ENCODE measurements at regions not wholly inside any gene's neighbourhood (a gene's known extent, or its start where the extent isn't known, plus 50 kb on each side); places are given as distances from the start of the nearest gene placed in this dataset.

GRCh38 chr17:12296209-12296625, 275.5 kb downstream of the MAP2K4 start:
- no peaks in the 10 kb centered on the region for H3K27me3 ChIP-seq (replicated peaks; ENCODE audit: control insufficient read depth, insufficient read depth, low read length)
- H3K4me1 ChIP-seq (ENCODE audit: control insufficient read depth, insufficient read depth, low read length): no peaks in the 10 kb centered on the region
- no peak overlapping the region for H3K9ac ChIP-seq (ENCODE audit: low read length)
- H3K36me3 ChIP-seq (ENCODE audit: control insufficient read depth, insufficient read depth, low read length, severe bottlenecking): no peaks in the 10 kb centered on the region
- H3K9me3 ChIP-seq (ENCODE audit: control insufficient read depth, low read length): no peaks in the 10 kb centered on the region
- no peak overlapping the region for H3K4me3 ChIP-seq (ENCODE audit: low read length)
- peak; percentile 67 for DNase-seq (ENCODE audit: low read depth)

GRCh38 chr17:12301551-12301950, 280.9 kb downstream of the MAP2K4 start:
- DNase-seq (ENCODE audit: low read depth): no peak
- Histone ChIP-seq H3K27me3 (replicated peaks; ENCODE audit: control insufficient read depth, insufficient read depth, low read length) (no peaks in the 10 kb centered on the region), H3K4me1 (ENCODE audit: control insufficient read depth, insufficient read depth, low read length) (no peaks in the 10 kb centered on the region), H3K36me3 (ENCODE audit: control insufficient read depth, insufficient read depth, low read length, severe bottlenecking) (no peaks in the 10 kb centered on the region), H3K9ac (ENCODE audit: low read length) (no peak overlapping the region), H3K9me3 (ENCODE audit: control insufficient read depth, low read length) (peaks cover 3% of the 10 kb centered on the region), H3K4me3 (ENCODE audit: low read length) (no peak overlapping the region)

GRCh38 chr17:12302711-12303110, 282.0 kb downstream of the MAP2K4 start:
- Histone ChIP-seq H3K27me3 (replicated peaks; ENCODE audit: control insufficient read depth, insufficient read depth, low read length) (no peaks in the 10 kb centered on the region), H3K9me3 (ENCODE audit: control insufficient read depth, low read length) (peaks cover 3% of the 10 kb centered on the region), H3K4me3 (ENCODE audit: low read length) (no peak overlapping the region), H3K4me1 (ENCODE audit: control insufficient read depth, insufficient read depth, low read length) (no peaks in the 10 kb centered on the region), H3K36me3 (ENCODE audit: control insufficient read depth, insufficient read depth, low read length, severe bottlenecking) (no peaks in the 10 kb centered on the region), H3K9ac (ENCODE audit: low read length) (no peak overlapping the region)
- peak; percentile 4 for DNase-seq (ENCODE audit: low read depth)

- Histone ChIP-seq H3K36me3 (ENCODE audit: control insufficient read depth, insufficient read depth, low read length, severe bottlenecking) (no peaks in the 10 kb centered on the region), H3K4me3 (ENCODE audit: low read length) (no peak overlapping the region), H3K9ac (ENCODE audit: low read length) (no peak overlapping the region), H3K9me3 (ENCODE audit: control insufficient read depth, low read length) (peaks cover 21% of the 10 kb centered on the region), H3K4me1 (ENCODE audit: control insufficient read depth, insufficient read depth, low read length) (no peaks in the 10 kb centered on the region), H3K27me3 (replicated peaks; ENCODE audit: control insufficient read depth, insufficient read depth, low read length) (no peaks in the 10 kb centered on the region)
- no peak for DNase-seq (ENCODE audit: low read depth)
Observed at GRCh38 chr17:12310811-12311210, 290.1 kb downstream of the MAP2K4 start.

GRCh38 chr17:12312692-12313091, 292.0 kb downstream of the MAP2K4 start:
- Histone ChIP-seq H3K9me3 (ENCODE audit: control insufficient read depth, low read length) (peaks cover 21% of the 10 kb centered on the region), H3K27me3 (replicated peaks; ENCODE audit: control insufficient read depth, insufficient read depth, low read length) (no peaks in the 10 kb centered on the region), H3K9ac (ENCODE audit: low read length) (no peak overlapping the region), H3K36me3 (ENCODE audit: control insufficient read depth, insufficient read depth, low read length, severe bottlenecking) (no peaks in the 10 kb centered on the region), H3K4me1 (ENCODE audit: control insufficient read depth, insufficient read depth, low read length) (no peaks in the 10 kb centered on the region), H3K4me3 (ENCODE audit: low read length) (no peak overlapping the region)
- DNase-seq (ENCODE audit: low read depth): no peak

- Histone ChIP-seq H3K4me1 (ENCODE audit: control insufficient read depth, insufficient read depth, low read length) (peaks cover 4% of the 10 kb centered on the region), H3K9me3 (ENCODE audit: control insufficient read depth, low read length) (peaks cover 21% of the 10 kb centered on the region), H3K27me3 (replicated peaks; ENCODE audit: control insufficient read depth, insufficient read depth, low read length) (no peaks in the 10 kb centered on the region), H3K36me3 (ENCODE audit: control insufficient read depth, insufficient read depth, low read length, severe bottlenecking) (no peaks in the 10 kb centered on the region), H3K4me3 (ENCODE audit: low read length) (no peak overlapping the region), H3K9ac (ENCODE audit: low read length) (no peak overlapping the region)
- no peak for DNase-seq (ENCODE audit: low read depth)
Observed at GRCh38 chr17:12313786-12314185, 293.1 kb downstream of the MAP2K4 start.

- no peaks in the 10 kb centered on the region for H3K27me3 ChIP-seq (replicated peaks; ENCODE audit: control insufficient read depth, insufficient read depth, low read length)
- DNase-seq (ENCODE audit: low read depth): peak; percentile 11
- H3K36me3 ChIP-seq (ENCODE audit: control insufficient read depth, insufficient read depth, low read length, severe bottlenecking): no peaks in the 10 kb centered on the region
- H3K9ac ChIP-seq (ENCODE audit: low read length): no peak overlapping the region
- no peak overlapping the region for H3K4me3 ChIP-seq (ENCODE audit: low read length)
- peaks cover 21% of the 10 kb centered on the region for H3K9me3 ChIP-seq (ENCODE audit: control insufficient read depth, low read length)
- H3K4me1 ChIP-seq (ENCODE audit: control insufficient read depth, insufficient read depth, low read length): peaks cover 4% of the 10 kb centered on the region
Observed at GRCh38 chr17:12316021-12316420, 295.3 kb downstream of the MAP2K4 start.

- DNase-seq (ENCODE audit: low read depth): peak; percentile 69
- H3K4me3 ChIP-seq (ENCODE audit: low read length): no peak overlapping the region
- no peaks in the 10 kb centered on the region for H3K9me3 ChIP-seq (ENCODE audit: control insufficient read depth, low read length)
- no peaks in the 10 kb centered on the region for H3K36me3 ChIP-seq (ENCODE audit: control insufficient read depth, insufficient read depth, low read length, severe bottlenecking)
- no peak overlapping the region for H3K9ac ChIP-seq (ENCODE audit: low read length)
- H3K4me1 ChIP-seq (ENCODE audit: control insufficient read depth, insufficient read depth, low read length): peaks cover 4% of the 10 kb centered on the region
- no peaks in the 10 kb centered on the region for H3K27me3 ChIP-seq (replicated peaks; ENCODE audit: control insufficient read depth, insufficient read depth, low read length)
Observed at GRCh38 chr17:12318571-12319266, 298.0 kb downstream of the MAP2K4 start.

- peak; percentile 64 for DNase-seq (ENCODE audit: low read depth)
- Histone ChIP-seq H3K27me3 (replicated peaks; ENCODE audit: control insufficient read depth, insufficient read depth, low read length) (no peaks in the 10 kb centered on the region), H3K9ac (ENCODE audit: low read length) (no peak overlapping the region), H3K4me3 (ENCODE audit: low read length) (no peak overlapping the region), H3K4me1 (ENCODE audit: control insufficient read depth, insufficient read depth, low read length) (peaks cover 4% of the 10 kb centered on the region), H3K36me3 (ENCODE audit: control insufficient read depth, insufficient read depth, low read length, severe bottlenecking) (no peaks in the 10 kb centered on the region), H3K9me3 (ENCODE audit: control insufficient read depth, low read length) (no peaks in the 10 kb centered on the region)
Observed at GRCh38 chr17:12320286-12320685, 299.6 kb downstream of the MAP2K4 start.

GRCh38 chr17:12328204-12328603, 307.5 kb downstream of the MAP2K4 start:
- Histone ChIP-seq H3K4me1 (ENCODE audit: control insufficient read depth, insufficient read depth, low read length) (no peaks in the 10 kb centered on the region), H3K27me3 (replicated peaks; ENCODE audit: control insufficient read depth, insufficient read depth, low read length) (no peaks in the 10 kb centered on the region), H3K9ac (ENCODE audit: low read length) (no peak overlapping the region), H3K9me3 (ENCODE audit: control insufficient read depth, low read length) (peaks cover 33% of the 10 kb centered on the region), H3K36me3 (ENCODE audit: control insufficient read depth, insufficient read depth, low read length, severe bottlenecking) (no peaks in the 10 kb centered on the region), H3K4me3 (ENCODE audit: low read length) (no peak overlapping the region)
- no peak for DNase-seq (ENCODE audit: low read depth)

- Histone ChIP-seq H3K27me3 (replicated peaks; ENCODE audit: control insufficient read depth, insufficient read depth, low read length) (no peaks in the 10 kb centered on the region), H3K4me3 (ENCODE audit: low read length) (no peak overlapping the region), H3K9me3 (ENCODE audit: control insufficient read depth, low read length) (peaks cover 33% of the 10 kb centered on the region), H3K9ac (ENCODE audit: low read length) (no peak overlapping the region), H3K4me1 (ENCODE audit: control insufficient read depth, insufficient read depth, low read length) (no peaks in the 10 kb centered on the region), H3K36me3 (ENCODE audit: control insufficient read depth, insufficient read depth, low read length, severe bottlenecking) (no peaks in the 10 kb centered on the region)
- no peak for DNase-seq (ENCODE audit: low read depth)
Observed at GRCh38 chr17:12330456-12330855, 309.8 kb downstream of the MAP2K4 start.

GRCh38 chr17:12341328-12341727, 320.7 kb downstream of the MAP2K4 start:
- no peaks in the 10 kb centered on the region for H3K4me1 ChIP-seq (ENCODE audit: control insufficient read depth, insufficient read depth, low read length)
- peaks cover 6% of the 10 kb centered on the region for H3K27me3 ChIP-seq (replicated peaks; ENCODE audit: control insufficient read depth, insufficient read depth, low read length)
- no peak for DNase-seq (ENCODE audit: low read depth)
- H3K4me3 ChIP-seq (ENCODE audit: low read length): no peak overlapping the region
- no peaks in the 10 kb centered on the region for H3K36me3 ChIP-seq (ENCODE audit: control insufficient read depth, insufficient read depth, low read length, severe bottlenecking)
- no peak overlapping the region for H3K9ac ChIP-seq (ENCODE audit: low read length)
- no peaks in the 10 kb centered on the region for H3K9me3 ChIP-seq (ENCODE audit: control insufficient read depth, low read length)

All from adipocyte (in vitro differentiated cells).